K562 (cell line): ENCODE measurements at regions not wholly inside any gene's neighbourhood (a gene's known extent, or its start where the extent isn't known, plus 50 kb on each side); places are given as distances from the start of the nearest gene placed in this dataset.

Experiments used
- DNMT1 ChIP-seq: fragments of 450-650 bp; IDR thresholded peaks from 2 replicates; pipeline ENCODE4 v1.6.1; 2016; ENCODE audit warnings: antibody characterized with exemption, mild to moderate bottlenecking
- EHMT2 ChIP-seq: fragments of 450-650 bp; IDR thresholded peaks from 2 replicates; pipeline ENCODE4 v1.6.1; 2018; ENCODE audit warnings: antibody characterized with exemption
- FOXP4 ChIP-seq: sonication (generic); formaldehyde crosslinking; IDR thresholded peaks from 2 replicates; pipeline ENCODE4 v1.8.0; 2022; ENCODE audit warnings: mild to moderate bottlenecking, missing genetic modification reagents, borderline replicate concordance
- HDAC2 ChIP-seq: fragments of 450-650 bp; IDR thresholded peaks from 2 replicates; pipeline ENCODE4 v1.6.1; 2016; ENCODE audit warnings: mild to moderate bottlenecking
- LEF1 ChIP-seq: fragments of 450-650 bp; IDR thresholded peaks from 2 replicates; pipeline ENCODE4 v1.6.1; 2016; ENCODE audit warnings: mild to moderate bottlenecking
- MBD2 ChIP-seq: sonication (generic); IDR thresholded peaks from 2 replicates; pipeline ENCODE4 v1.6.1; 2016; ENCODE audit warnings: low read depth, borderline replicate concordance
- MLLT1 ChIP-seq, 2 experiments: fragments of 450-650 bp; IDR thresholded peaks; 2 replicates each; pipeline ENCODE4 v1.6.1; 2016
- POLR2G ChIP-seq: fragments of 200-400 bp; formaldehyde crosslinking; IDR thresholded peaks from 2 replicates; pipeline ENCODE4 v1.6.1; 2017; ENCODE audit warnings: low read depth, mild to moderate bottlenecking, antibody characterized with exemption, low read length, moderate library complexity
- SIRT6 ChIP-seq: IDR thresholded peaks from one replicate; pipeline ENCODE4 v1.6.1; 2012; ENCODE audit warnings: low read depth, mild to moderate bottlenecking, control low read depth, inconsistent platforms, low read length, moderate library complexity
- STAG1 ChIP-seq: sonication (generic); formaldehyde crosslinking; IDR thresholded peaks from 2 replicates; pipeline ENCODE4 v1.5.0; 2020; ENCODE audit warnings: missing genetic modification reagents, borderline replicate concordance
- ZBED1 ChIP-seq: IDR thresholded peaks from 2 replicates; pipeline ENCODE4 v1.6.1; 2014
- ZKSCAN3 ChIP-seq: fragments of 250-450 bp; sonication (Bioruptor Pico); IDR thresholded peaks from 2 replicates; pipeline ENCODE4 v1.4.0; 2020
- ZNF12 ChIP-seq: sonication (generic); formaldehyde crosslinking; IDR thresholded peaks from 2 replicates; pipeline ENCODE4 v1.4.0; 2020; ENCODE audit warnings: mild to moderate bottlenecking, missing genetic modification reagents

- TF ChIP-seq POLR2G (no peak), EHMT2 (no peak), STAG1 (CRISPR knock-in tag) (no peak), ZBED1 (no peak), MLLT1 (IDR thresholded peaks at IDR 0.05) (no peak), ZKSCAN3 (no peak), SIRT6 (no peak), LEF1 (no peak), FOXP4 (CRISPR knock-in tag) (no peak), MBD2 (no peak), HDAC2 (no peak), DNMT1 (no peak), ZNF12 (no peak)
Observed at GRCh38 chr10:57972783-57973182, 294.9 kb downstream of the IPMK start (continued).
